Spleen (tissue), 7 donors: ENCODE measurements at regions not wholly inside any gene's neighbourhood (a gene's known extent, or its start where the extent isn't known, plus 50 kb on each side); places are given as distances from the start of the nearest gene placed in this dataset.

ENCODE experiments used
- CTCF ChIP-seq, 11 experiments: fragments of 200-600 bp in 7 of 11; fragments of 450-650 bp in 4 of 11; sonication (generic) in 4 of 11; IDR thresholded peaks in 8 of 11; conservative IDR thresholded peaks in 3 of 11; 1 replicate in 7 of 11; 2 replicates in 4 of 11; pipeline versions ENCODE4 v1.4.0 to v1.8.0; 2016 to 2021; ENCODE audit warnings: antibody characterized with exemption in 11 of 11, inconsistent platforms in 4 of 11, mild to moderate bottlenecking in 1 of 11
- POLR2A ChIP-seq, 3 donors: fragments of 450-650 bp; IDR thresholded peaks; one replicate each; pipeline ENCODE4 v1.5.1; 2017; ENCODE audit warnings: antibody characterized with exemption in 3 of 3, mild to moderate bottlenecking in 1 of 3
- donor health status: DM: no; HTN: no; CAD: no; lungs with moderate emphysema.
- donor health status: DM: no; HTN: no; CAD: no.
- donor health status: DM: no; HTN: no; CAD: no.

DNA sequence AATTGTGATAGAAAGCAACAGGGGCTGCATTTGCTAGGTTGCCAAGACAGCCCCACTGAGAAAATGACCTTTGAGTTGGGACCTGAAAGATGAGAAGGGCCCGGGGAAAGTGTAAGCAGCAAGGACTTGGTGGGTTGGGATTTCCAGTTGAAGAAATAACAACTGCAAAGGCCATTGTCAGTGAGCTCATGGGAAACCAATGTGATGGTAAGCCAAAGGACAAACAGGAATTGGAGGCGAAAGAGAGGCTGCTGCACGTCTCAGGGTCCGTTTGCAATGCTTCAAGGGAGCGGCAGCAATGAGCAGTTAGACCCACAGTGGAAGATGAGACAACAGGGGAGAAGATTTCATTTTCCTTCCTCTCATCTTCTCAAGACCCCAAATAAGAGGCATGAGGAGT is 51.5 kb upstream of the RGPD4 start:
- TF ChIP-seq CTCF (IDR thresholded peaks at IDR 0.05 in 8 of 11, conservative IDR thresholded peaks at IDR 0.05 in 3 of 11): no peak
- no peak for TF ChIP-seq POLR2A (IDR thresholded peaks at IDR 0.05)
